HG03432 (cell line): ENCODE measurements at regions not wholly inside any gene's neighbourhood (a gene's known extent, or its start where the extent isn't known, plus 50 kb on each side); places are given as distances from the start of the nearest gene placed in this dataset.
"Not testable (repeated sequence)": the region's sequence is repeated elsewhere in the genome, so short reads cannot be mapped to it uniquely, and the experiment has no call there.

Experiments
- ATAC-seq: cut with Tn5 transposase; IDR thresholded peaks from one replicate; pipeline ENCODE4 v1.9.1; 2021; ENCODE audit warnings: mild to moderate bottlenecking, moderate library complexity; ENCODE audit not compliant: unreplicated experiment

GRCh38 chr16:65372171-65372570 lies 250.3 kb upstream of the CDH11 start:
- no peak for ATAC-seq

GRCh38 chr16:65365732-65366715 lies 244.2 kb upstream of the CDH11 start:
- no peak for ATAC-seq

DNA sequence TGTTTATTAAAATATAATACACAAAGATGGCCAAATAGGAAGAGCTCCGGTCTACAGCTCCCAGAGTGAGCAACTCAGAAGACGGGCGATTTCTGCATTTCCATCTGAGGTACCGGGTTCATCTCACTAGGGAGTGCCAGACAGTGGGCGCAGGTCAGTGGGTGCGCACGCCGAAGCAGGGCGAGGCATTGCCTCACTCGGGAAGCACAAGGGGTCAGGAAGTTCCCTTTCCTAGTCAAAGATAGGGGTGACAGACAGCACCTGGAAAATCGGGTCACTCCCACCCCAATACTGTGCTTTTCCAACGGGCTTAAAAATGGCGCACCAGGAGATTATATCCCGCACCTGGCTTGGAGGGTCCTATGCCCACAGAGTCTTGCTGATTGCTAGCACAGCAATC lies 234.9 kb upstream of the CDH11 start:
- ATAC-seq: not testable (repeated sequence)

- no peak for ATAC-seq
Measured at GRCh38 chr16:65355706-65356105, 233.8 kb upstream of the CDH11 start.

- no peak for ATAC-seq
Measured at GRCh38 chr16:65353183-65353582, 231.3 kb upstream of the CDH11 start.

GRCh38 chr16:65349626-65350025 lies 227.8 kb upstream of the CDH11 start:
- no peak for ATAC-seq

DNA sequence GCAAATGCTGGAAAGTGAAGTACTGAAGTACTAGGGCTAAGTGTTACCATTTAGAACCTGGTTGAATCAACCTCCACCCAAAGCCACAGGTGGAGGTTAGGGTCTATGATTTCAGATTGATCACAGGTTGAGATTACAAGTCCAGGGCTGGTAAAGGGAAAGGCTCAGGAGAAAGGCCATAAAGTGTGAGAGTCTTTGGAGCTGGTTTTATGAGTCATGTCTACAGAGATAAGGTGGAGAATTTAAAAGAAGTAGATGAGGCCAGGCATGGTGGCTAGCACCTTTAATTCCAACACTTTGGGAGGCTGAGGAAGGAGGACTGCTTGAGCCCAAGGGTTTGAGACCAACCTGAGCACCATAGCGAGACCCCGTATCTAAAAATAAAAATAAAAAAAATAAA lies 221.7 kb upstream of the CDH11 start:
- ATAC-seq: no peak

- no peak for ATAC-seq
Measured at GRCh38 chr16:65342231-65342866, 220.5 kb upstream of the CDH11 start.

GRCh38 chr16:65339062-65339461 lies 217.2 kb upstream of the CDH11 start:
- ATAC-seq: no peak

GRCh38 chr16:65336160-65336559 lies 214.3 kb upstream of the CDH11 start:
- ATAC-seq: no peak

DNA sequence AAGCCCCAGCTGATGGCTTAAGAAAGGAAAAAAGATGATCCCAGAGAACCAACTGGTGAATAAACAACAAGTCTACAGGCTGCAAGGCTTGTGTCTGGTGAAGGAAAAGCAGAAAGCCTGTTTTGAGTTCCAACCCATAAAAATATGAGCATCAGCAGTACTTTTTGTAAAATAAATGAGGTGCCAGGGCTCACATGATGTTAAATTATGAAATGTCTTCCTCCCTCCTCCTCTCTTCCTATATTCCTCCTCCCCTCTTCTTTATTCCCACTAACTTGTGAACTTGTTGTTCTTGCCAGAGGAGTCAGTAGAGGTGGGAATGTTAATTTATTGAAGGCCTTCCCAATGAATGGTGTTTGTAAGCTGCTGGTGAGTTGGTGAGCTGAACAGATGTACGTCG lies 212.2 kb upstream of the CDH11 start:
- no peak for ATAC-seq

DNA sequence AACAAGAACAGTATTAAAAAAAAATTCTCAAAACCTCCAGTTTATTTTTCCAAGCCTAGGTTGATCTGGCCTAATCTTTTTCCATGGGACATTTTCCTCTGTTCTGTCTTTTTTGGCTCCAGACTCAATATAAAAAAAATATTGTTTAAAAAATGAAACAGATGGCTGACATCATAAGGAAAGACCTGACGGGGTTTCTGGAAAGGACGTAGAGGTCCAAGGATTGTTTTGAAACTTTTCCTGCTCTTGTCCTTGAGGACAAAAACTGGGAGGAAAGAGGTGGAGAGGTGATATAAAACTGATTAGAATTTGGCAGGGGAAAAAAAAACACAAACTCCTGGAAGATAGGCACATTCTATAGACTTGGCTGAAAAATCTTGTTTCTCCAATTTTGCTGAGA lies 211.4 kb upstream of the CDH11 start:
- ATAC-seq: no peak

- no peak for ATAC-seq
Measured at GRCh38 chr16:65327346-65327745, 205.5 kb upstream of the CDH11 start.

DNA sequence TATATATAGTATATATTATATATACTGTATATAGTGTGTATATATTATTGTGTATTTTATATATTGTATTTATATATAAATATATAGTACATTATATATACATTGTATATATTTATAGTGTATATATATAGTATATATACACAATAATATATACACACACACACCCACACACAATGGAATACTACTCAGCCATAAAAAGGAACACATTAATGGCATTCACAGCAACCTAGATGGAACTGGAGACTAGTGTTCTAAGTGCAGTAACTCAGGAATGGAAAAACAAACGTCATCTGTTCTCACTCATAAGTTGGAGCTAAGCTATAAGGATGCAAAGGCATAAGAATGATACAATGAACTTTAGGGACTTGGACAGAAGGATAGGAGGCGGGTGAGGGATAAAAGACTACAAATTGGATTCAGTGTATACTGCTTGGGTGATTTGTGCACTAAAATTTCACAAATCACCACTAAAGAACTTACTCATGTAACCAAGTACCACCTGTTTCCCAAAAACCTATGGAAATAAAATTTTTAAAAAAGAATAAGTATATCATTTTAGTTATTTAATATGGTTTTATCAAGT lies 201.9 kb upstream of the CDH11 start:
- no peak for ATAC-seq

DNA sequence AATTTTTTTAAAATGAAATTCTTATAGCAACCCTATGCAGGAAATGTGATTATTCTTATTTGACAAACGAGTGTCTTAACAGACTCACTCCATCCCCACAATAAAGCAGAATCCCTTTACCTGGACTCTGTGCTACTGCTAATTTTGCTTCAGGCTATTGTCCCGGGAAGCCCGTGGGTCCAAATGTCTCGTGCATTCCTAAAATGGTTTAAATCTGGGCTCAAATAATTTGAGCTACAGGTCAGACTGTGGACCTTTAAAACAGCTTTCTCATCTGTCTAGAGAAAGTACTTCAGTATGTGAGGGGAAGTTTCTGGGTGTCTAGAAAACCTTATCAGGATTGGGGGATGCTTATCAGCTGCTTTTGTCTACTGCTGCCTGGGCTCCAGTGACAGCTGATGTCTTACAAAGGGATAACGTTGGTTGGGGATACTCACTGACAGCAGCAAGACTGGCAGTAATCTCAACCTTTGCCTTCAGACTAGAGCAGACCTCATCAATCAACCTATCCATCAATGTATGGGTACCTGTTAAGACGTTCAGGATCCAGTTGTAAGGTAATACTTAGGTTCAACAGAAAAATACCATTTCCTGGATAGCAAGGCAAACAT lies 197.9 kb upstream of the CDH11 start:
- ATAC-seq: no peak

GRCh38 chr16:65318590-65319257 lies 196.9 kb upstream of the CDH11 start:
- no peak for ATAC-seq

DNA sequence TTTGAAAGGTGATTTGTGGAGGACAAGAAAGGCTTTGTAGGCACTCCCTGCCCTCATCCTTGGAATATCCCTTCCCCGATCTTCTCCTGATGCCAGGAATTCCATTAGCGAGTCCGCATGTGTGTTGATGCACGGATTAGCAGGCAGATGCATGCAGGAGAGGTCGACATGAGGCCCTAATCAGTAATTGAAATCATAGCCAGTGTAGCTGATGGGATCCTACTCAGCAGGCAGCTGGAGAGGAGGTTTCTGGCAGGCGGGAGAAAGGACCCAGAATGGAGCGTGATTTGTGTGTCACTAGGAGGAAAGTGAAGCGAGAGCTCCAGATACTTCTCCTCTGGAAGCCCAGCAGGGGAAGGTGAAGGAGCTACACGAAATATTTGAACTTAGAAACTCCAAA lies 196.3 kb upstream of the CDH11 start:
- ATAC-seq: no peak

DNA sequence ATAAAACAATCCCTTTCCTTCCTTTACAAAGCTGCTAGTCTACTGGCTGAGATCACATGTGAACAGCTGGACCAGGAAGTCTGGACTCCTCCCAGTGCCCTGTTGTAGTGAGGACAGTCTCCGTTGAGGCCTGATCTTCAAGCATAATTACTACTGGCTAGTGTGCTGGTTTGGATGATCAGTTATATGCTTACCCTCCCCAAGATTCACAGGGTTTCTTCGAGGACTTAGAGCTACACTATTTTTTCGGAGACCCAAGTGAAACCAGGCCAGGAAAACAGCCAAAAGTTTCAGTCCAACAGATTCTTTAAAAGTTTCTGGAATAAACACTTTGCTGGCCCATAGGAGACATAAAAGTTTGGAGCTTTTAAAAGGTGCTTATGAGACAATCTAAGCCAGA lies 194.9 kb upstream of the CDH11 start:
- no peak for ATAC-seq

GRCh38 chr16:65315081-65315780 lies 193.4 kb upstream of the CDH11 start:
- ATAC-seq: no peak

DNA sequence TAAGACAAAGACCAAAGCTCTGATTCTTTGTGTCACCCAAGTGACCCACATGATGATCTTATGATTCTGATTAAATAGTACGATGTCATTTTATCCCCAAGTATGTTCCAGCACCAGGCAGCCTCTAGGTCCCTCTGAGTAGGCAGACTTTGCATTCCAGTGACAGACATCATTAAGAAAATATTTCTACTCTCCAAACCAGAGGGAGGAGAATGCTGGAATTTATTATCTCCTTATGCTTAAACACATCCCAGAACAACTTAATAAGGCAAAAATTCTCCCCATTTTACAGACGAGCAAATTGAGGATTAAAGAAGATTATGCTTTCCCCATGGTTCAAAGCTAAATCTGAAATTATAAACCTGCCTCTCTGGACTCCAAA lies 192.8 kb upstream of the CDH11 start:
- no peak for ATAC-seq
